GM18870 (cell line): ENCODE measurements at regions not wholly inside any gene's neighbourhood (a gene's known extent, or its start where the extent isn't known, plus 50 kb on each side); places are given as distances from the start of the nearest gene placed in this dataset.

ENCODE experiments used
- ATAC-seq: cut with Tn5 transposase; IDR thresholded peaks from one replicate; pipeline ENCODE4 v1.9.1; 2021; ENCODE audit warnings: moderate library complexity; ENCODE audit not compliant: unreplicated experiment

- no peak for ATAC-seq
Measured at GRCh38 chr15:96882121-96882772, 551.7 kb downstream of the NR2F2 start.

GRCh38 chr15:96887730-96888129 is 557.2 kb downstream of the NR2F2 start:
- ATAC-seq = no peak

- no peak for ATAC-seq
Measured at GRCh38 chr15:96888764-96889163, 558.3 kb downstream of the NR2F2 start.

GRCh38 chr15:96889734-96890480 is 559.4 kb downstream of the NR2F2 start:
- no peak for ATAC-seq

GRCh38 chr15:96891046-96891445 is 560.5 kb downstream of the NR2F2 start:
- no peak for ATAC-seq

- ATAC-seq = no peak
Measured at GRCh38 chr15:96893159-96893906, 562.8 kb downstream of the NR2F2 start.

GRCh38 chr15:96894659-96895058 is 564.2 kb downstream of the NR2F2 start:
- ATAC-seq = no peak

GRCh38 chr15:96896766-96897165 is 566.3 kb downstream of the NR2F2 start:
- no peak for ATAC-seq

GRCh38 chr15:96914081-96914480 is 583.6 kb downstream of the NR2F2 start:
- ATAC-seq = no peak

GRCh38 chr15:96916750-96917149 is 586.2 kb downstream of the NR2F2 start:
- ATAC-seq = no peak

- ATAC-seq = no peak
Measured at GRCh38 chr15:96924570-96924969, 594.1 kb downstream of the NR2F2 start.

GRCh38 chr15:96947296-96948229 is 617.1 kb downstream of the NR2F2 start:
- ATAC-seq = no peak

- no peak for ATAC-seq
Measured at GRCh38 chr15:96948981-96949380, 618.5 kb downstream of the NR2F2 start.

- no peak for ATAC-seq
Measured at GRCh38 chr15:96958721-96959120, 628.2 kb downstream of the NR2F2 start.

- ATAC-seq = no peak
Measured at GRCh38 chr15:96959501-96959900, 629.0 kb downstream of the NR2F2 start.

GRCh38 chr15:96960711-96961480 is 630.4 kb downstream of the NR2F2 start:
- ATAC-seq = no peak

GRCh38 chr15:96966554-96966953 is 636.1 kb downstream of the NR2F2 start:
- ATAC-seq = no peak

- no peak for ATAC-seq
Measured at GRCh38 chr15:96969732-96970710, 639.5 kb downstream of the NR2F2 start.

GRCh38 chr15:96972201-96972600 is 641.7 kb downstream of the NR2F2 start:
- no peak for ATAC-seq
